Neural progenitor cell (in vitro differentiated cells): ENCODE measurements at regions not wholly inside any gene's neighbourhood (a gene's known extent, or its start where the extent isn't known, plus 50 kb on each side); places are given as distances from the start of the nearest gene placed in this dataset.

Experiments
- DNase-seq: peaks from one replicate; pipeline ENCODE4 v3.0.0-alpha.2; 2016; ENCODE audit warnings: low spot score
- H2AFZ ChIP-seq: fragments of 200-600 bp; sonication (generic); replicated peaks from 2 replicates; pipeline ENCODE4 v1.6.1; 2016; ENCODE audit warnings: antibody characterized with exemption
- H3F3A ChIP-seq: fragments of 200-600 bp; sonication (generic); 2 replicates; pipeline ENCODE4 v1.6.1; 2016; ENCODE audit warnings: antibody characterized with exemption, low read depth
- H3K27ac ChIP-seq: fragments of 200-600 bp; sonication (generic); 2 replicates; pipeline ENCODE4 v1.5.1; 2016; ENCODE audit warnings: mild to moderate bottlenecking
- H3K27me3 ChIP-seq: fragments of 200-600 bp; sonication (generic); 2 replicates; pipeline ENCODE4 v1.6.1; 2016; ENCODE audit warnings: mild to moderate bottlenecking, moderate library complexity
- H3K36me3 ChIP-seq: fragments of 200-600 bp; sonication (generic); 2 replicates; pipeline ENCODE4 v1.5.1; 2016
- H3K4me1 ChIP-seq: fragments of 200-600 bp; sonication (generic); 2 replicates; pipeline ENCODE4 v1.6.1; 2016; ENCODE audit warnings: mixed run types
- H3K4me2 ChIP-seq: fragments of 200-600 bp; sonication (generic); 2 replicates; pipeline ENCODE4 v1.6.1; 2016
- H3K4me3 ChIP-seq: fragments of 200-600 bp; sonication (generic); 2 replicates; pipeline ENCODE4 v1.5.1; 2016
- H3K79me2 ChIP-seq: fragments of 200-600 bp; sonication (generic); 2 replicates; pipeline ENCODE4 v1.6.1; 2016; ENCODE audit warnings: low read depth
- H3K9ac ChIP-seq: fragments of 200-600 bp; sonication (generic); 2 replicates; pipeline ENCODE4 v1.6.1; 2016
- H3K9me3 ChIP-seq: fragments of 200-600 bp; sonication (generic); 2 replicates; pipeline ENCODE4 v1.5.1; 2016; ENCODE audit warnings: low read depth
- H4K20me1 ChIP-seq: fragments of 200-600 bp; sonication (generic); 2 replicates; pipeline ENCODE4 v1.6.1; 2016; ENCODE audit warnings: low read depth
- H3K27ac Mint-ChIP-seq: 3 replicates; pipeline ENCODE4 v1.8.0; 2021; ENCODE audit warnings: mixed read lengths
- H3K27me3 Mint-ChIP-seq: 2 replicates; pipeline ENCODE4 v1.8.0; 2022; ENCODE audit warnings: low read depth, mild to moderate bottlenecking, inconsistent platforms, moderate library complexity, mixed read lengths; ENCODE audit not compliant: insufficient read depth
- H3K36me3 Mint-ChIP-seq: 3 replicates; pipeline ENCODE4 v1.8.0; 2021; ENCODE audit warnings: mixed read lengths
- H3K4me1 Mint-ChIP-seq: 3 replicates; pipeline ENCODE4 v1.8.0; 2021; ENCODE audit warnings: mixed read lengths
- H3K4me3 Mint-ChIP-seq: 3 replicates; pipeline ENCODE4 v1.8.0; 2021; ENCODE audit warnings: mild to moderate bottlenecking, moderate library complexity, mixed read lengths
- H3K9me3 Mint-ChIP-seq: 3 replicates; pipeline ENCODE4 v1.8.0; 2020; ENCODE audit warnings: mixed read lengths
- EZH2 ChIP-seq: fragments of 200-600 bp; sonication (generic); IDR thresholded peaks from 2 replicates; pipeline ENCODE4 v1.6.1; 2017; ENCODE audit warnings: antibody characterized with exemption, mild to moderate bottlenecking, moderate library complexity
- EZH2phosphoT487 ChIP-seq: fragments of 200-600 bp; sonication (generic); IDR thresholded peaks from 2 replicates; pipeline ENCODE4 v1.6.1; 2017; ENCODE audit warnings: antibody characterized with exemption
- TF ChIP-seq, protein P1 (sequence below): fragments of 200-600 bp; sonication (generic); IDR thresholded peaks from 2 replicates; pipeline ENCODE4 v1.5.1; 2017; ENCODE audit warnings: antibody characterized with exemption, mild to moderate bottlenecking

DNA sequence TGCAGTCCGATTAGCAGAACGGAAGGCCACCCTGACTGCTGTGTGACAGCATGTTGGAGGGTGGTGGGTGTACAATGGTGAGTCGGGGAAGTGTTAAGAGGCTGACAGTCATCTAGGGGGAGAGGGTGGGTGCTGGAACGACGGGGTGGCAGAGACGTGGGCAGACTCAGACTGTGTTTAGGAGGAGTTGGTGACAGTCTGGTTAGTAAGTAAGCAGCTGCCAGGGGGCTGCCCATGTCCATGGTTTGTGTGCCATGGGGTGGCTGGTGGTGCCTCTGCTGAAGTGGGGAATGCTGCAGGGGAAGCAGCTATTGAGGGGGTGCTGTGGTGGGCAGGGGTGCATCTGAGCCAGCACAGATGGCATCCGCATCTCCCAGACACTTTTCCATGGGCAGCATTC is 51.3 kb upstream of the BOD1 start:
- peaks cover 42% of the 10 kb centered on the region for H3K4me1 Mint-ChIP-seq
- no peak for TF ChIP-seq EZH2phosphoT487
- TF ChIP-seq, protein P1, sequence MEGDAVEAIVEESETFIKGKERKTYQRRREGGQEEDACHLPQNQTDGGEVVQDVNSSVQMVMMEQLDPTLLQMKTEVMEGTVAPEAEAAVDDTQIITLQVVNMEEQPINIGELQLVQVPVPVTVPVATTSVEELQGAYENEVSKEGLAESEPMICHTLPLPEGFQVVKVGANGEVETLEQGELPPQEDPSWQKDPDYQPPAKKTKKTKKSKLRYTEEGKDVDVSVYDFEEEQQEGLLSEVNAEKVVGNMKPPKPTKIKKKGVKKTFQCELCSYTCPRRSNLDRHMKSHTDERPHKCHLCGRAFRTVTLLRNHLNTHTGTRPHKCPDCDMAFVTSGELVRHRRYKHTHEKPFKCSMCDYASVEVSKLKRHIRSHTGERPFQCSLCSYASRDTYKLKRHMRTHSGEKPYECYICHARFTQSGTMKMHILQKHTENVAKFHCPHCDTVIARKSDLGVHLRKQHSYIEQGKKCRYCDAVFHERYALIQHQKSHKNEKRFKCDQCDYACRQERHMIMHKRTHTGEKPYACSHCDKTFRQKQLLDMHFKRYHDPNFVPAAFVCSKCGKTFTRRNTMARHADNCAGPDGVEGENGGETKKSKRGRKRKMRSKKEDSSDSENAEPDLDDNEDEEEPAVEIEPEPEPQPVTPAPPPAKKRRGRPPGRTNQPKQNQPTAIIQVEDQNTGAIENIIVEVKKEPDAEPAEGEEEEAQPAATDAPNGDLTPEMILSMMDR: no peak
- TF ChIP-seq EZH2: no peak

DNA sequence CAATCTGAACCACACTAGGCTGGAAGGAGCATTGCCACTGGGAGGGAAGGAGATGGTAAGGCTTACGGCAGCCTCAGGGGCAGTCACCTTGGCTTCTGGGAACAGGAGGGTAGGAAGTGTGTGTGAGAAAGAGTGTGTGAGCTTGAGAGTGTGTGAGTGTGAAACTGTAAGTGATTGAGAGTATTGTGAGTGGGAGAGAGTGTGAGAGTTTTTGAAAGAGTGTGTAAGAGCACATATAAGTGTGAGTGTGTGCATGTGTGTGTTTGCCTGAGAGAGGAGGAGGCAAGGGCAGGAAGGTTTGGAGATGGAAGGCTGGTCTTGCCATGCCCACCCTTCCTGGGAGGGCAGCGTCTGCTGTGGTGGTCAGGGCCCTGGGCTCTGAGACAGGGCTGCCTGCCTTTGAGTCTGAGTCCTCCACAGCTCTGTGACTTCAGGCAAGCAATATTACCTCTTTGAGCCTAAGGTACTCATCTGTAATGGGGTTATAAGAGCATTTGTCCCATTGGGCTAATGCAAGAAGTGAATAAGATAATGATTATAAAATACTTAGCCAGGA is 51.9 kb upstream of the BOD1 start:
- H3K27me3 ChIP-seq: no peaks in the 10 kb centered on the region
- DNase-seq: no peak
- no peaks in the 10 kb centered on the region for H3F3A ChIP-seq
- Mint-ChIP-seq H3K36me3 (no peaks in the 10 kb centered on the region), H3K27ac (peak overlapping the region; percentile 1), H3K9me3 (peaks cover 15% of the 10 kb centered on the region), H3K27me3 (peaks cover 10% of the 10 kb centered on the region), H3K4me3 (no peak overlapping the region), H3K4me1 (peaks cover 47% of the 10 kb centered on the region)
- H3K27ac ChIP-seq: no peak overlapping the region
- H4K20me1 ChIP-seq: no peaks in the 10 kb centered on the region
- H3K4me1 ChIP-seq: peaks cover 6% of the 10 kb centered on the region
- no peak overlapping the region for H3K4me3 ChIP-seq
- H3K36me3 ChIP-seq: no peaks in the 10 kb centered on the region
- TF ChIP-seq, protein P1: no peak
- TF ChIP-seq EZH2phosphoT487: no peak
- TF ChIP-seq EZH2: no peak
- no peaks in the 10 kb centered on the region for H3K9me3 ChIP-seq
- H3K4me2 ChIP-seq: no peak overlapping the region
- H2AFZ ChIP-seq: no peak overlapping the region
- no peak overlapping the region for H3K9ac ChIP-seq
- H3K79me2 ChIP-seq: no peaks in the 10 kb centered on the region

More for the DNA sequence above, 51.3 kb upstream of the BOD1 start:
- Histone ChIP-seq H2AFZ (no peak overlapping the region), H3F3A (no peaks in the 10 kb centered on the region), H3K9ac (no peak overlapping the region), H3K79me2 (no peaks in the 10 kb centered on the region), H3K4me2 (no peak overlapping the region), H4K20me1 (no peaks in the 10 kb centered on the region), H3K27me3 (no peaks in the 10 kb centered on the region), H3K4me1 (peaks cover 6% of the 10 kb centered on the region), H3K27ac (no peak overlapping the region), H3K9me3 (no peaks in the 10 kb centered on the region), H3K4me3 (no peak overlapping the region), H3K36me3 (no peaks in the 10 kb centered on the region)
- DNase-seq: no peak
- no peak overlapping the region for H3K4me3 Mint-ChIP-seq
- H3K36me3 Mint-ChIP-seq: no peaks in the 10 kb centered on the region
- H3K9me3 Mint-ChIP-seq: peaks cover 15% of the 10 kb centered on the region
- H3K27me3 Mint-ChIP-seq: peaks cover 12% of the 10 kb centered on the region
- peak overlapping the region; percentile 51 for H3K27ac Mint-ChIP-seq

DNA sequence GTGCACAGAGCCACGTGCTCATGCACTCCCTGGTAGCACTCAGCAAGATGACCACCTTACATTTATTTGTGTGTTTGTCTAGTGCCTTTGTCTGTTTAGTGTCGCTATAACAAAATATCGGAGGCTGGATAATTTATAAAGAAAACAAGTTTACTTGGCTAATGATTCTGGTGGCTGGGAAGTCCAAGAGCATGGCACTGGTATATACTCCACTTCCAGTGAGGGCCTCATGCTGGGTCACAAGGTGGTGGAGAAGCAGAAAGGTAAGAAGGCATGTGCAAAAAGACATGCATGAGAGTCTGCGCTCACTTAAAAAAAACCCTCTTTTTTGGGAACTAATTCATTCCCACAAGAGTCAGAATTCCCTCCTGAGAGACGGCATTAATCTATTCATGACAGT is 52.5 kb upstream of the BOD1 start:
- Mint-ChIP-seq H3K9me3 (peaks cover 15% of the 10 kb centered on the region), H3K4me1 (peaks cover 52% of the 10 kb centered on the region), H3K4me3 (no peak overlapping the region), H3K27me3 (peaks cover 7% of the 10 kb centered on the region), H3K27ac (no peak overlapping the region), H3K36me3 (no peaks in the 10 kb centered on the region)
- no peak overlapping the region for H3K4me2 ChIP-seq
- H3K79me2 ChIP-seq: no peaks in the 10 kb centered on the region
- H3K36me3 ChIP-seq: no peaks in the 10 kb centered on the region
- DNase-seq: no peak
- H3K9me3 ChIP-seq: no peaks in the 10 kb centered on the region
- no peaks in the 10 kb centered on the region for H3F3A ChIP-seq
- TF ChIP-seq EZH2 (no peak), EZH2phosphoT487 (no peak)
- TF ChIP-seq, protein P1: no peak
- H3K4me3 ChIP-seq: no peak overlapping the region
- H2AFZ ChIP-seq: no peak overlapping the region
- H3K9ac ChIP-seq: no peak overlapping the region
- H3K27me3 ChIP-seq: no peaks in the 10 kb centered on the region
- no peaks in the 10 kb centered on the region for H4K20me1 ChIP-seq
- H3K4me1 ChIP-seq: peaks cover 12% of the 10 kb centered on the region
- no peak overlapping the region for H3K27ac ChIP-seq
